Activated CD4-positive, alpha-beta T cell treated with anti-CD3 and anti-CD28 coated beads, Interleukin-2, amount 50 U/mL, for 1 hour (primary cell): ENCODE measurements at regions not wholly inside any gene's neighbourhood (a gene's known extent, or its start where the extent isn't known, plus 50 kb on each side); places are given as distances from the start of the nearest gene placed in this dataset.
"Not testable (repeated sequence)": the region's sequence is repeated elsewhere in the genome, so short reads cannot be mapped to it uniquely, and the experiment has no call there.

ENCODE experiments used
- DNase-seq: peaks from one replicate; pipeline ENCODE4 v3.0.0-alpha.2; 2020

DNA sequence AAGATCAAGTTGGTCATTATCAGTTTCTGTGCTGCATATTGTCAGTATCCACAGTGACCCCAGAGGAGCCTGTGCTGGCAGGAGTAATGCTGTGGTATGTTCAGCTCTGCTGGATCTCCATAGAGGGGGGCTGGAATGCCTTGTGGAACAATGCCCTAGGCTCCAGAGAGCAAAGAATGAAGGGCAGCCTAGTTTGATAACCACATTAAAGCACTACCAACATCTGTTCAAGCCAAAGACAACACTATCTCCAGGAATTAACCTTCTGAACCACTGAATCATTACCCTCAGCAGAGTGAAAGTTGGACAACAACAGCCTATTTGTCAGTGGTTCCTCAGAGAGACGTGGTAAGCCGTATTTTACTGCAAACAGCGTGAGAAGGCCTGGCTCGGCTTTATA, 192.3 kb upstream of the CXorf66 start:
- no peak for DNase-seq

DNA sequence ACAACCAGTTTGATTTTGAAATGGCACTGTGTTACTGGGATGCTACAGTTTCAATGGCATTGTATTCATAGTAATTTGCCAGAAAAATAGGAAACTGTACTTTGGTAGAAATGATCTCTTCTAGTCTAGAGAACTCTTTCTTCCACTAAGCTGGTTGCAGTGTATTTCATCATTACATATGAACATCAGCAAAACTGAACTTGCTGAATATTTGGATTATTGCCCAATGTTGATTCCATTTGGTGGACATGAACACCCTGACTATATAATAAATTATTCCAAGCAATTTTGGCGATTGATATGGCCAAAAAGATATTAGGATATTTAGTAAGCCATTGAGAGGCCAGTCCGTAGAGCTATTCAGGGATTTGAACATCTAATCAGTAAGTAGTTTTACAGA, 191.8 kb upstream of the CXorf66 start:
- DNase-seq = no peak

DNA sequence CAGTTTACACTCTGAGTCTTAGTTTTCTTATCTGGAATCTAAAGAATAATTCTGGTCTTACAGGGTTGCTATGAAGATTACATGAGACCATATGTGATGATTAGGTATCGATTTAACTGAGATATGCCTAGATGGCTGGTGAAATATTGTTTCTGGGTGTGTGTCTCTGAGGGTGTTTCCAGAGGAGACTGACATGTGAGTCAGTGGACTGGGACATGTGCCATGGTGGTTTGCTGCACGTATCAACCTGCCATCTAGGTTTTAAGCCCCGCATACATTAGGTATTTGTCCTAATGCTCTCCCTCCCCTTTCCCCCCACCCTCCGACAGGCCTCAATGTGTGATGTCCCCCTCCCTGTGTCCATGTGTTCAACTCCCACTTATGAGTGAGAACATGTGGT, 186.0 kb upstream of the CXorf66 start:
- no peak for DNase-seq

DNA sequence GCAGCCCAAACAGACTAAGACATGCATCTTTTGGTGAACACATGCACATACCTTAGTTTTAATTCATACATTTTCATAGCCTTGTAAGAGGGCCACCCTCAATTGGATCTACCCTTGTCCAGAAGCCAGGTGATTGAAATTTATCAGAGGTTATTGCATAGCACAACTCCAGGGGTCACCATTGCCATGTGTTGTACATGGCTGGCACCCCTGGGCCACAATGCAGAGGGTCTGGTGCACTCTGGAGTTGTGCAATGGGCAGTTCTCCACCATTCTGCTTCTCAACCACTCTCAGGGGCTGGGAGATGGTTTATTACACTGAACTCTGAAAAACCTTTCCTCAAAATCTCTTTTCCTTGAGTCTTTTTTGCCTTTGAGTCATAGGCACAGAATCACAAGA, 184.4 kb upstream of the CXorf66 start:
- no peak for DNase-seq

DNA sequence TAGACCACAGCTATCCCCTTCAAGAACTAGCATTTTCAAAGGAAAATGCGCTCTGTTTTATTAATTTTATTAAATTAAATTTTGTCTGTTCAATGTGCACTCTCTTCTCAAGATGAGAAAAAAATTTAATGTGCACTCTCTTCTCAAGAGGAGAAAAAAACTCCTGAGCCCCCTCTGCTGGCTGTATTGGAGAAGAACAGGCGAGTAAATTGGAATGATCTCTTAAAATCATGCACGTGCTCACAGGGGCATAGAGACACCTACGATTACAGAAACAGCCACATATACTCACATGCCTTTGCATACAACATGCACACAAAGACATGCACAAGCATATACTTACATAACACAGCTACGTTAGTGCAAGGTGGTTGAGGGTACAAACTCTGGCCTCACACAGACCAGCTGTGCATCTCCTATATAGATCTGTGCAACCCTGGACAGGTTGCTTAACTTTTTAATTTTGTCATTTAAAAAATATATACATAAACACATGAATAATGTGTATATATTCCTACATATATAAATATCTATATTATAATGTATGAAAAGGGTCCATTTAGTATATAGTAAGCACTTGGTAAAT, 176.2 kb upstream of the CXorf66 start:
- DNase-seq = peak; percentile 7

DNA sequence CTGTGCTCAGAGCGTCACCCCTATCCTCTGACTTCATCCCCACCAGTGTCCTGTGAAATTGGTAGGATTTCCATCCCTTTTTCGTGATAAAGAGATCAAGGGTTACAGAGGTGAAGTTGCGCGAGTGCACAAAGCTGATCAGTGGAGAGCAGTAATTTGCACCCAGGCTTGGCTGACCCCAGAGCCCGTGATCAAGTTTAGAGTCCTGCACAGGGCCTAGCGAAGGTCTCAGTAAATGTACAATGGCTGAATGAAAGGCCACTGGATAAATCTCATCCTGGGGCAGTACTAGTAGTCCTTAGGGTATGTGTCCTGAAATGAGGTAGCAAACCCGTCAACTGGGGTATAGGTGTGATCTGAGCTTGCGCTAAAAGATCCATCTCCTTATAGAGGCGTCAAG, 173.2 kb upstream of the CXorf66 start:
- not testable (repeated sequence) for DNase-seq

DNA sequence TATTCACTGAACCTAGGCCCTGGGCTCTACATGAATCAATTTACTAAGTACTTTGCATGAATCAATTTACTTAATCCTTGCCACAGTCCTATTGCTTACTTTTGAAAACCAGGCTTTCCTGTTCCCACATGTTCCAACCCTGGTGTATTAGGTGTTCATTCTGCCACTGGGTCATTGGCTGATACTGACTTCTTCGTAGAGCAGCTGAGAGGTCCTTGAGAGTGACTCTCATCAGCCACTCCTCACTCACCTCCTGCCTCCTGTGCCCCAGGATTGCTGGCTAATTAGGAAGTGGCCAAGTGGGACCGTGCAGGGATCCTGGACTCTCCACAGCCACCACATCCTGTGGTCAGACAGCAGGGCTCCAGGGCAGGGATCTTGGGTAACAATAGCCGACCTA, 172.7 kb upstream of the CXorf66 start:
- DNase-seq = not testable (repeated sequence)

DNA sequence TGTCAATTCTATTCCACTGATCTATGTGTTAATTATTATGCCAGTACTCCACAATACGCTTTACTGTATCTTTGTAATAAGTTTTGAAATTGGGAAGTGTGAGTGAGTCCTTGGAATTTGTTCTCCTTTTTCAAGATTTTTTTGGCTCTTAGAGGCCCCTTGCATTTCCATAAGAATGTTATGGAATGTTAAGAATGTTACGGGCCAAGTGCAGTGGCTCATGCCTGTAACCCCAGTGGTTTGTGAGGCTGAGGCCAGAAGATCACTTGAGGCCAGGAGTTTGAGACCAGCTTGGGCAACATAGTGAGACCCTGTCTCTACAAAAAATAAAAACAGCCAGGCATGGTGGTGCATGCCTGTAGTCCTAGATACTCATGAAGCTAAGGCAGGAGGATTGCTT, 167.6 kb upstream of the CXorf66 start:
- no peak for DNase-seq

DNA sequence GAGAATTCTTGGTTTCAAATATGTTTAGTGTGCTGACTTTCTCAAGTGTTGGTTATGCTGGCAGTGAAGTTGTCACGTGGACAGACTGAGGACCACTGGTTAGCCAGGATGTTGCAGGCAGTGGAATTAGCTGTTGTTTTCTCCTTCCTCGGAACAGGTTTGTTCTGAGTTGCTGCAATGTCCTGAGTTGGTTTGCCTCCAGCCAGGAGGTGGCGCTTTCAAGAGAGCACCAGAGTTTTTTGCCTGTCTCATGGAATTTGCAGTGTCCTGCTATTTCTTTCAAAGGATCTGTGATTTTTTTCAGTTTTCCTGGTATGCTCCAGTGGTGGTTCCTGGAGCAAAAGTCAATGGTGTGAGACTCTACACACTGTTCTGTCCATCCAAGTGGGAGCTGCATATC, 158.1 kb upstream of the CXorf66 start:
- no peak for DNase-seq

DNA sequence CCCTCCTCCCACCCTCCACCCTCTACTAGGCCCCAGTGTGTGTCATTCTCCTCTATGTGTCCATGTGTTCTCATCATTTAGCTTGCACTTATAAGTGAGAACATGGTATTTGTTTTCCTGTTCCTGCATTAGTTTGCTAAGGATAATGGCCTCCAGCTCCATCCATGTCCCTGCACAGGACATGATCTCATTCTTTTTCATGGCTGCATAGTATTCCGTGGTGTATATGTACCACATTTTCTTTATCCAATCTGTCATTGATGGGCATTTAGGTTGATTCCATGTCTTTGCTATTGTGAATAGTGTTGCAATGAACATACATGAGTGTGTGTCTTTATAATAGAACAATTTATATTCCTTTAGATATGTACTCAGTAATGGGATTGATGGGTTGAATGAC, 148.7 kb upstream of the CXorf66 start:
- not testable (repeated sequence) for DNase-seq

DNA sequence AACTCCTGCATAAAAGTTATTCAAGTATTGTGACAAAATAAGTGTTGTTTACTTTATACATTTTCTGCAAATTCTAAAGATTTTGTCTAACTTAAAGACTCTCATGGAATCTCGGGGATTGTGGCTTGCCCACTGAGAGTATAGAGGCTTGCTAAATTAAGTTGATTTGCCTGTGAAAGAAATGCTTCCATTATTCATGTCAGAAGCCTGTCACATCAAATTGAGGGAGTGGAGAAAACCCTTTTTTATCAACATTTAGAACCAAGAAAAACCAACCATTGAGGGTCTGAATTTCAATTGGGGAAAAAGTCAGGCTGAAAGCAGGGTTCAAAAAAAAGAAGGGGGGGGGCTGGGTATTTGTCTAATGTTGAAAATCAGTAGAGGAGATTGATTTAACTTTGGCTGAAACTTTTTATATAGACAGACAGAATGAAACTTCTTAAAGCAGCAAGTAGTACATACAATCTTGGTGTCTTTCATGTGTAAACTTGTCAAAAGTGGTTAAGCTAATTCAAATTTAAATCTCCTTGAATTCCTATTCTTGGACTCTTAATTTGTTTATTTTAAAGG, 144.8 kb upstream of the CXorf66 start:
- no peak for DNase-seq

DNA sequence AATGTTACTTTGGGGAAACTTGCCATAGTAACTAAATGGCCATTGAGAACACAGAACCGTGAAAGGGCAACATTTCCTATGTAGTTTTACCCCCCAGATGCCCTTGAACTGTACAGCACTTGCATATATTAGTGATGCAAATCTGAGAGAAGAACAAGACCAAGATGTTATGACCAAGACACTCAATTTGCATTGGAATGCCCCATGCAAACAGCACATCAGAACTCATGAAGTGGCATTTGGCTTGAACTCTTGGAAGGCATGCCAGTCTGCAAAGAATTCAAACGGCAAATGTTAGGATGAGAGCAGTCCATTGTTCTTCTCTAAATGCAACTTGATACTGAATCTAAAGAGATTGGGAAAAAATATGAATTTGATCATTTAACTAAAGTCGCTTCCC, 139.4 kb upstream of the CXorf66 start:
- no peak for DNase-seq

DNA sequence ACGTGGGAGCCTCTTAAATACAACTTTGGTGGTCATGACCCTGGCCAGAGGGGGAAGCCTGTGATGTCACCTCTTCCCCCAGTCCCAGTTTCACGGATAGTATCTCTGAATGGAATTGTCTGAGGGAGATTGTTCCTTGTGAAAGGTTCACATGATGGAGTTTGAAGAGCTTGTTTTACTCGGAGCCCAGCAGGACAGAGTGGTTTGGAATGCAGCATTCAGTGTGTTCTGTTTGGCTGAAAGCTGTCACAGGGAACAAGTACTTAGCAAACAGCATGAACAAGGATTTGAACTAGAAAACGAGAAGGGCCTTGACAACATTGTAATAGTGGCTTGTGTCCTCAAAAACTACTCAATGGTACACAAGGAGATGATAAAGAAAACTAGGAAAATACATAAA, 133.9 kb upstream of the CXorf66 start:
- no peak for DNase-seq

DNA sequence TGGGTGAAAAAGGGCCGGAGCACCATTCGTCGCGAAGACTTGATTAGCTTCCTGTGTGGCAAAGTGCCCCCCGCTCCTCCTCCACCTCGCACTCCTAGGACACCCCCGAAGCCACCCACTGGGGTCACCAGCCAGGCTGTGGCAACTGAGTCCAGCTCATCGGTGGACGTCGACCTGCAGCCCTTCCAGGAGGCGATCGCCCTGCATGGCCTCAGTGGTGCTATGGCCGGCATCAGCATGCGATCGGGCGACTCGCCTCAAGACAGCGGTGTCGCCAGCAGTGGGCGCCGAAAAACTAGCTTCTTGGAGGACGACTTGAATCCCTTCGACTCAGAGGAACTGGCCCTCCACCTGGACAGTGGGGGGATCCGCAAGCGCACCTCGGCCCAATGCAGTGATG, 126.8 kb upstream of the CXorf66 start:
- DNase-seq = no peak

DNA sequence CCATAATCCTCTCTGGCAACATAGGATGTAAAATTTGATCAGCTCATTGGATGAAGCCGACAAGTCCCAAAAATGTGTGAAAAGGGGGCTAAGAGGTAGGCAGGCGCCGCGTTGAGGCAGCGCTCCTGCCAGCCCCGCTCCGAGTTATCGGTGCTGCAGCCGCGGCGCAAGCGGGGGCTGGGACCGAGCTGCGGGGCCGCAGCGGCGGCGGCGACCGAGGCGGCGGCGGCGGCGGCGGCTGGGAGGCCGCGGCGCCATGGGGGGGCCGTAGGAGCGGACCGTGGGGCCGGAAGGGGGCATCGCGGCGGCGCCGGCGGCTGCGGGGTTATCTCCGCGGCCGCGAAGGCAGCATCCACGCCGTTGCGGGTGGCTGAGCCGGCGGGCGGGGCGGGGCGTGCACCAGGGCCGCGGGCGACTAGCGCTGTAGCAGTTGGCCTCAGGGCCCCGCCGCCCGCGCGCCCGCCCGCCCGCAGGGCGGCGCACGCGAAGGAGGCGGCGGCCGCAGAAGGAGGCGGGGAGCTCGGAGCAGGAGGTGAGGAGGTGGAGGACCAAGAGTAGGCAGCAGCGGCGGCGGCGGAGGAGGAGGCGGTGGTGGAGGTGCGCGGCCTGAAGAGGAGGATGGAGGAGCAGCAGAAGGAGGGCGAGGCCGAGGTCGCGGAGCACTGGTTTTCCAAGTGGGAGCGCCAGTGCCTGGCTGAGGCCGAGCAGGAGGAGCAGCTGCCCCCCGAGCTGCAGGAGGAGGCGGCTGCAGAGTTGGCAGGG, 126.0 kb upstream of the CXorf66 start:
- peak; percentile 9 for DNase-seq

DNA sequence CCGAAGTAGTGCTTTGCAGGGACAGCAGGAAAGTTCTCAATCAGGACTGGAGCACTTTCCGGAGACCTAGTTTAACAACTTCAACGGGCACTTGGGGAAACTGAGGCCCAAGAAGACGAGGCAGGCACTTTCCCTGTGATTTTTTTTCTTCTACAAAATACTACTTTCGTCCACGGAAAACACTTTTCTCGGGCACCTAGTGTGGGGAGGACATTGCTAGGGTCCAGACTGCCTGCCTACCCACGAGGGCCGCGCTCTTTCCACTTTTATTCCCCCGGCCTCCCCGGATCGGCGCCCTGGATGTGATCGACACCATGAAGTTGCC, 125.4 kb upstream of the CXorf66 start:
- no peak for DNase-seq

DNA sequence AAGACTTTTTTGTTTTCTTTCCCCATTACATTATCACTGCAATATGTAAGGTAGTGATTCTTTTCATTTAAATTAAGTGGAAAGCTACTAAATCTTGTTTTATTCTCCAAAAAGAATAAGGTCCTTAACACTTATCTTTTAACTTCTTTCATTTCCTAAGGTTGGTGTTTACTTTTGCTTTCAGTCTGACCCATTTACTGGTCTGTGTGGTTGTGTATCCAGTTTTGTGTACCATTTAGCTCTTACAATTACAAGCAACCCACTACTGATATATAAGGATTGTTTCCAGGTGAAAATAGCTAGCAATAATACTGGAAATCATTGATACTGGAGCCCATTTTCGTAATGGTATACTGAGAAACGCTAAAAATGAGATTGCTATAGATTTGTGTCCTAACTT, 123.1 kb upstream of the CXorf66 start:
- DNase-seq = no peak

DNA sequence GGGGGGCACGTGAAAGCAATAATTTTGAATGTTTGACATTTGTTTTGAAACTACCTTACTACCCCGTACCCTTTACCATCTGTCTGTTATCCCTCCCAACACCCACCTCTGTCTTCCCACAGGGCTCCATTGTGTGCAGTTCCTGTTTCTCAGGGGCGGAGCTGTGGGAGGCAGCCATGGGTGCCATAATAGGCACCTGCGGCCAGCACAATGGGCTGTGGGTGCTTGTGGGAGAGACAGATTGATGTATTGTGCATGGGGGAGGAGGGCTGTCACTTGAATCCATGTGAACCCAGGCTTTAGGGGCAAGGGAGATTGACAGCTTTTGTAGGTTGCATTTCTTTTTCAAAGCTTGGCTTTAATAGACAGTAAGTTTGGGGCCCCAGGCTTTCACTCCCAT, 122.6 kb upstream of the CXorf66 start:
- no peak for DNase-seq

DNA sequence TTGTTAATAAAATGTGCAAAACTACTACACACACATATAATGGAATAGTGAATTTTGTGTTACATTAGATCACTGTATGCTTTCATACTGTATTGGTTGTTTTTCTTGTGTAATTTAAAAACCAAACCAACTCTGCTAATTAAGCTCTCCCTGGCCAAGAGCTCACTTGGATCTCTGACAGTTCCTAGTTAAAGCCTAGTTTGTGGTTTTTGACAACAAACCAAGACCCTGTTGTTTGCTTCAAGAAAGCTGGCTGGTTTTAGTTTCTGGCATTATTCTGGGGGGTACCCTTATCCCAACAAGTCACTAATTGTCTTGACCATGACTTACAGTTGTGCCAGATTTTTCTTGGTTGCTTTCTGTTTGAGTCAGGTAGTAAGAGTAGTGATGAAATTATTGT, 121.4 kb upstream of the CXorf66 start:
- DNase-seq = no peak

DNA sequence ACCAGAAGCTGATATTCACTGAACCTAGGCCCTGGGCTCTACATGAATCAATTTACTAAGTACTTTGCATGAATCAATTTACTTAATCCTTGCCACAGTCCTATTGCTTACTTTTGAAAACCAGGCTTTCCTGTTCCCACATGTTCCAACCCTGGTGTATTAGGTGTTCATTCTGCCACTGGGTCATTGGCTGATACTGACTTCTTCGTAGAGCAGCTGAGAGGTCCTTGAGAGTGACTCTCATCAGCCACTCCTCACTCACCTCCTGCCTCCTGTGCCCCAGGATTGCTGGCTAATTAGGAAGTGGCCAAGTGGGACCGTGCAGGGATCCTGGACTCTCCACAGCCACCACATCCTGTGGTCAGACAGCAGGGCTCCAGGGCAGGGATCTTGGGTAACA, 109.5 kb upstream of the CXorf66 start:
- not testable (repeated sequence) for DNase-seq

DNA sequence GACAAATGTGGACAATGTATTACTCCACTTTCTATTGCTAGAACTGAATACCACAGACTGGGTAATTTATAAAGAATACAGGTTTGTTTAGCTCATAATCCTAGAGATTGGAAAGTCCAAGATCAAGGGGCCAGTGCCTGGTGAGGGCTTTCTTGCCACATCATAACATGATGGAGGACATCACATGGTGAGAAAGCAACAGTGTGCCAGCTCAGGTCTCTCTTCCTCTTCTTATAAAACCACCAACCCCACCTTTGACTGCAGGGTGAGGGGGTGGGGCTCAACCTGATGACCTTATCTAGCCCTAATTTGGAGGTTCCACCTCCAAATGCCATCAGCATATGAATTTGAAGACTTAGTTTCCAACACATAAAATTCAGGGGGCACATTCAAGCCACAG, 105.7 kb upstream of the CXorf66 start:
- DNase-seq = no peak

DNA sequence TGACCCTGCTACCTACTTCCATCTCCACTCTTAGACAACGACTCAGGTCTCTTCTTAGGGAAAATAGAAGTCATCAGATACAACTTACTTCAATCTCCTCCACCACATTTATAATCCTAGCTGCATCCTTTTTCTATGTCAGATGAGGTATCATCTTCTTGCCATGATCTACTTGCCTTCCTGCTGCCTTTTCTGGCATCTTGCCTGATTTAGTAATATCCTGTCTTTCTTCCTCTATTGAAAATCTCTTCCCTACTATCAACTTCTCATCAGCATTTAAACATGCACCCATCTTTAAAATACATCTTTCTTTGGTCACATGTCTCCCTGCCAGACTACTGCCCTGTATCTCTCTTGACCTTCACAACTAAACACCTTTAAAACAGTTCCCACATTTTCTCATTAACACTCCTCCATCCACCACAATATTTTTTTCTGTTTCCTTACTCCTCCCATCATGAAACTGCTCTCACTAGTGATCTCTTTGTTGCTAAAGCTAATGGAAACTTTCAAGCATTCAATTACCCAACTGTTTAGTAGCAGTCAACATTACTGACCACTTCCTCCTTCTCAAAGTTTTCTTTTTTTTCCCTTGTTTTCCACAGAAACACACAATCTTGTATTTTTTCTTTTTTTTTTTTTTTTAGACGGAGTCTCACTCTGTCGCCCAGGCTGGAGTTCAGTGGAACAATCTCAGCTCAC, 100.8 kb upstream of the CXorf66 start:
- DNase-seq = no peak

DNA sequence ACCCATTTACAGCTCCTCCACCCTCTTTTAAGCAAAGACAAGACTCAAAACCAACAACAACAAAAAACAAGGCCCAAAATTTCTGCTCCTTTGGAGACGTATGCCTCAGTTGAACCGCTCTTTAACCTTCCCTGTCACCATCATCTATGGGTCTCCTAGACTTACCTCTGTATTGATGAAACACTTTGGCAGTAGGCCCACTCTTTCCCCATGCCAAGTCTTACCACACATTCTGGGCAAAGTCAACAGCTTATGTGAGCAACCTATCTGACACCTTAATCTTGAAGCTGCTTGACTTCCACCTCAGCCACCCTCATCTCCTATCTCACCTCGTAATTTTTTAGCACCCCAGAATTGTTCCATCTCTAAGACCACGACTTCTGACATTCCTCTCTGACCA, 99.7 kb upstream of the CXorf66 start:
- no peak for DNase-seq

DNA sequence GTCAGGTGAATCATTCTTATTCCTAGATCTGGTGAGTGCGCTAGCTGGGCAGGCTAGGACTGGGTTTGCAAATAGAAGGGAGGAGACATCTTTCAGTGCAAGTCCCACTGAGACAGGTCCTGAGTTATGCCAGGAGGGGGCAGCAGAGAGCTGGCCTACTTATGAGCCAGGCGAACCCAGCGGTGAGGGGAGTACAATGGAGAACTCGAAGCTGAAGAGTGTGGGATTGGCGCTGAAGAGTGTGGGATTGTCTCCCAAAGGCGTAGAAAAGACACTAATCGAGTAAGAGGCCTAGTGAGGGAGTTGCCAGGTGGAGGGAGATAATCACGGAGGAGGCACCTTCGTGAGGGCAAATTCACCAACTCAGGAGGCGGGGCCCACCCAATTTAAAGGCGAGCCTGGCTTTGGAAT, 91.7 kb upstream of the CXorf66 start:
- DNase-seq = peak; percentile 41
